HL-60 (cell line): ENCODE measurements at regions not wholly inside any gene's neighbourhood (a gene's known extent, or its start where the extent isn't known, plus 50 kb on each side); places are given as distances from the start of the nearest gene placed in this dataset.

Source experiments
- POLR2AphosphoS5 ChIP-seq: IDR thresholded peaks from 2 replicates; pipeline ENCODE4 v1.6.1; 2012; ENCODE audit warnings: low read depth
- TF ChIP-seq, protein P1 (sequence below): IDR thresholded peaks from one replicate; pipeline ENCODE4 v1.5.1; 2011; ENCODE audit warnings: low read length, control low read depth, inconsistent platforms; ENCODE audit not compliant: insufficient read depth
- TF ChIP-seq, protein P2 (sequence below): IDR thresholded peaks from 2 replicates; pipeline ENCODE4 v1.6.1; 2012; ENCODE audit warnings: low read depth; ENCODE audit not compliant: insufficient replicate concordance

DNA sequence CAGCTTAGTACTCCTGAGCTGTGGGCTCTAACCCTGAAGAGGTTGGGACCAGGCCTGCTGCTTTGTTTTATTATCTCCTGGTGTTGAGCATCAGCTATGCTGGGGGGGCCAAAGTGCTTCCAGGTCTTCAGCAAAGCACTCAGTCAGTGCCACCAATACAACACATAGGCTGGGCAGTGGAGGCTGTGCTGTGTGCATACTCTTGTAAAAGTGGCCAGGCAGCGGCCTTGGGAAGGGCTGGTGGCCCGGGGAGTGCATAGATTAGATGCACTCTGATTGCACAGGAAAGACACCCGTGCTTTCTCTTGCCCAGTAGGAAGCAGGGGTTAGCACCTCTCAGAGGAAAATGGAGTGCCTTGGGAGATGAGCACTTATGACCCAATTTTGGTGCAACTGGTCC, 534.0 kb downstream of the ARAP2 start:
- TF ChIP-seq, protein P1, sequence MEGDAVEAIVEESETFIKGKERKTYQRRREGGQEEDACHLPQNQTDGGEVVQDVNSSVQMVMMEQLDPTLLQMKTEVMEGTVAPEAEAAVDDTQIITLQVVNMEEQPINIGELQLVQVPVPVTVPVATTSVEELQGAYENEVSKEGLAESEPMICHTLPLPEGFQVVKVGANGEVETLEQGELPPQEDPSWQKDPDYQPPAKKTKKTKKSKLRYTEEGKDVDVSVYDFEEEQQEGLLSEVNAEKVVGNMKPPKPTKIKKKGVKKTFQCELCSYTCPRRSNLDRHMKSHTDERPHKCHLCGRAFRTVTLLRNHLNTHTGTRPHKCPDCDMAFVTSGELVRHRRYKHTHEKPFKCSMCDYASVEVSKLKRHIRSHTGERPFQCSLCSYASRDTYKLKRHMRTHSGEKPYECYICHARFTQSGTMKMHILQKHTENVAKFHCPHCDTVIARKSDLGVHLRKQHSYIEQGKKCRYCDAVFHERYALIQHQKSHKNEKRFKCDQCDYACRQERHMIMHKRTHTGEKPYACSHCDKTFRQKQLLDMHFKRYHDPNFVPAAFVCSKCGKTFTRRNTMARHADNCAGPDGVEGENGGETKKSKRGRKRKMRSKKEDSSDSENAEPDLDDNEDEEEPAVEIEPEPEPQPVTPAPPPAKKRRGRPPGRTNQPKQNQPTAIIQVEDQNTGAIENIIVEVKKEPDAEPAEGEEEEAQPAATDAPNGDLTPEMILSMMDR = no peak
- TF ChIP-seq, protein P2, sequence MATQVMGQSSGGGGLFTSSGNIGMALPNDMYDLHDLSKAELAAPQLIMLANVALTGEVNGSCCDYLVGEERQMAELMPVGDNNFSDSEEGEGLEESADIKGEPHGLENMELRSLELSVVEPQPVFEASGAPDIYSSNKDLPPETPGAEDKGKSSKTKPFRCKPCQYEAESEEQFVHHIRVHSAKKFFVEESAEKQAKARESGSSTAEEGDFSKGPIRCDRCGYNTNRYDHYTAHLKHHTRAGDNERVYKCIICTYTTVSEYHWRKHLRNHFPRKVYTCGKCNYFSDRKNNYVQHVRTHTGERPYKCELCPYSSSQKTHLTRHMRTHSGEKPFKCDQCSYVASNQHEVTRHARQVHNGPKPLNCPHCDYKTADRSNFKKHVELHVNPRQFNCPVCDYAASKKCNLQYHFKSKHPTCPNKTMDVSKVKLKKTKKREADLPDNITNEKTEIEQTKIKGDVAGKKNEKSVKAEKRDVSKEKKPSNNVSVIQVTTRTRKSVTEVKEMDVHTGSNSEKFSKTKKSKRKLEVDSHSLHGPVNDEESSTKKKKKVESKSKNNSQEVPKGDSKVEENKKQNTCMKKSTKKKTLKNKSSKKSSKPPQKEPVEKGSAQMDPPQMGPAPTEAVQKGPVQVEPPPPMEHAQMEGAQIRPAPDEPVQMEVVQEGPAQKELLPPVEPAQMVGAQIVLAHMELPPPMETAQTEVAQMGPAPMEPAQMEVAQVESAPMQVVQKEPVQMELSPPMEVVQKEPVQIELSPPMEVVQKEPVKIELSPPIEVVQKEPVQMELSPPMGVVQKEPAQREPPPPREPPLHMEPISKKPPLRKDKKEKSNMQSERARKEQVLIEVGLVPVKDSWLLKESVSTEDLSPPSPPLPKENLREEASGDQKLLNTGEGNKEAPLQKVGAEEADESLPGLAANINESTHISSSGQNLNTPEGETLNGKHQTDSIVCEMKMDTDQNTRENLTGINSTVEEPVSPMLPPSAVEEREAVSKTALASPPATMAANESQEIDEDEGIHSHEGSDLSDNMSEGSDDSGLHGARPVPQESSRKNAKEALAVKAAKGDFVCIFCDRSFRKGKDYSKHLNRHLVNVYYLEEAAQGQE = no peak
- TF ChIP-seq POLR2AphosphoS5 = no peak
